ENCODE measurements at regions not wholly inside any gene's neighbourhood (a gene's known extent, or its start where the extent isn't known, plus 50 kb on each side); places are given as distances from the start of the nearest gene placed in this dataset.
"Not testable (repeated sequence)": the region's sequence is repeated elsewhere in the genome, so short reads cannot be mapped to it uniquely, and the experiment has no call there.

GRCh38 chrX:148282504-148282903 is 217.9 kb upstream of the AFF2 start:
- no peak for DNase-seq
- H3K4me3 Mint-ChIP-seq, result no peak overlapping the region
- peaks cover 3% of the 10 kb centered on the region for H3K9me3 Mint-ChIP-seq
- CTCF ChIA-PET, result no interaction called here
- POLR2A ChIA-PET, result no interaction called here
- H3K36me3 Mint-ChIP-seq (ENCODE audit: low read depth), result no peaks in the 10 kb centered on the region
- peaks cover 18% of the 10 kb centered on the region for H3K4me1 Mint-ChIP-seq
- no peak overlapping the region for H3K27ac Mint-ChIP-seq
- no peaks in the 10 kb centered on the region for H3K27me3 Mint-ChIP-seq

GRCh38 chrX:148284056-148284455 is 216.4 kb upstream of the AFF2 start:
- CTCF ChIA-PET, result no interaction called here
- H3K4me3 Mint-ChIP-seq, result no peak overlapping the region

GRCh38 chrX:148284821-148285220 is 215.6 kb upstream of the AFF2 start:
- Mint-ChIP-seq H3K36me3 (ENCODE audit: low read depth) (no peaks in the 10 kb centered on the region), H3K4me3 (no peak overlapping the region), H3K4me1 (peaks cover 18% of the 10 kb centered on the region), H3K27me3 (no peaks in the 10 kb centered on the region), H3K9me3 (peaks cover 3% of the 10 kb centered on the region), H3K27ac (no peak overlapping the region)
- POLR2A ChIA-PET, result no interaction called here
- CTCF ChIA-PET, result no interaction called here
- DNase-seq, result no peak

More at GRCh38 chrX:148284056-148284455, 216.4 kb upstream of the AFF2 start:
- Mint-ChIP-seq H3K4me1 (peaks cover 18% of the 10 kb centered on the region), H3K27me3 (no peaks in the 10 kb centered on the region), H3K9me3 (peaks cover 3% of the 10 kb centered on the region), H3K27ac (no peak overlapping the region), H3K36me3 (ENCODE audit: low read depth) (no peaks in the 10 kb centered on the region)
- POLR2A ChIA-PET, result no interaction called here
- no peak for DNase-seq

GRCh38 chrX:148288451-148288850 is 212.0 kb upstream of the AFF2 start:
- H3K4me3 Mint-ChIP-seq, result no peak overlapping the region
- no peaks in the 10 kb centered on the region for H3K36me3 Mint-ChIP-seq (ENCODE audit: low read depth)
- H3K27ac Mint-ChIP-seq, result no peak overlapping the region
- H3K9me3 Mint-ChIP-seq, result no peaks in the 10 kb centered on the region
- POLR2A ChIA-PET, result no interaction called here
- H3K4me1 Mint-ChIP-seq, result no peaks in the 10 kb centered on the region
- DNase-seq, result no peak
- CTCF ChIA-PET, result no interaction called here
- H3K27me3 Mint-ChIP-seq, result no peaks in the 10 kb centered on the region

GRCh38 chrX:148290041-148290440 is 210.4 kb upstream of the AFF2 start:
- ChIA-PET POLR2A (no interaction called here), CTCF (no interaction called here)
- Mint-ChIP-seq H3K36me3 (ENCODE audit: low read depth) (no peaks in the 10 kb centered on the region), H3K4me1 (no peaks in the 10 kb centered on the region), H3K27me3 (no peaks in the 10 kb centered on the region), H3K4me3 (no peak overlapping the region), H3K27ac (no peak overlapping the region), H3K9me3 (no peaks in the 10 kb centered on the region)
- DNase-seq, result no peak

GRCh38 chrX:148290931-148291330 is 209.5 kb upstream of the AFF2 start:
- Mint-ChIP-seq H3K36me3 (ENCODE audit: low read depth) (no peaks in the 10 kb centered on the region), H3K4me3 (no peak overlapping the region), H3K27me3 (no peaks in the 10 kb centered on the region), H3K27ac (no peak overlapping the region), H3K4me1 (peaks cover 5% of the 10 kb centered on the region), H3K9me3 (no peaks in the 10 kb centered on the region)
- ChIA-PET POLR2A (no interaction called here), CTCF (no interaction called here)
- DNase-seq, result no peak

GRCh38 chrX:148298737-148299136 is 201.7 kb upstream of the AFF2 start:
- no peak overlapping the region for H3K27ac Mint-ChIP-seq
- H3K9me3 Mint-ChIP-seq, result peaks cover 5% of the 10 kb centered on the region

GRCh38 chrX:148305214-148305613 is 195.2 kb upstream of the AFF2 start:
- DNase-seq; H3K4me3 Mint-ChIP-seq; H3K36me3 Mint-ChIP-seq (ENCODE audit: low read depth); H3K27me3 Mint-ChIP-seq; H3K9me3 Mint-ChIP-seq; POLR2A ChIA-PET; H3K27ac Mint-ChIP-seq; CTCF ChIA-PET: not testable (repeated sequence)
- peaks cover 14% of the 10 kb centered on the region for H3K4me1 Mint-ChIP-seq

More at GRCh38 chrX:148298737-148299136, 201.7 kb upstream of the AFF2 start:
- ChIA-PET POLR2A (no interaction called here), CTCF (no interaction called here)
- DNase-seq, result no peak
- H3K36me3 Mint-ChIP-seq (ENCODE audit: low read depth), result no peaks in the 10 kb centered on the region
- peaks cover 5% of the 10 kb centered on the region for H3K4me1 Mint-ChIP-seq
- H3K27me3 Mint-ChIP-seq, result no peaks in the 10 kb centered on the region
- H3K4me3 Mint-ChIP-seq, result no peak overlapping the region

GRCh38 chrX:148309413-148309812 is 191.0 kb upstream of the AFF2 start:
- ChIA-PET CTCF (no interaction called here), POLR2A (no interaction called here)
- H3K9me3 Mint-ChIP-seq, result peaks cover 9% of the 10 kb centered on the region
- peaks cover 31% of the 10 kb centered on the region for H3K4me1 Mint-ChIP-seq
- H3K4me3 Mint-ChIP-seq, result no peak overlapping the region
- H3K27ac Mint-ChIP-seq, result no peak overlapping the region
- H3K36me3 Mint-ChIP-seq (ENCODE audit: low read depth), result peaks cover 6% of the 10 kb centered on the region
- DNase-seq, result no peak
- no peaks in the 10 kb centered on the region for H3K27me3 Mint-ChIP-seq

- no peak overlapping the region for H3K4me3 Mint-ChIP-seq
- peak overlapping the region; percentile 89 for H3K27ac Mint-ChIP-seq
- ChIA-PET POLR2A (interaction anchor here (0.6 to 1.3 kb wide), 2 partner anchors 41 to 70 kb away, joined by 3 to 5 read pairs; no protein-coding TSS in a partner anchor), CTCF (no interaction called here)
- peak; percentile 56 for DNase-seq
- peaks cover 8% of the 10 kb centered on the region for H3K9me3 Mint-ChIP-seq
- H3K36me3 Mint-ChIP-seq (ENCODE audit: low read depth), result peaks cover 6% of the 10 kb centered on the region
- no peaks in the 10 kb centered on the region for H3K27me3 Mint-ChIP-seq
- peaks cover 31% of the 10 kb centered on the region for H3K4me1 Mint-ChIP-seq
Observed at GRCh38 chrX:148310426-148311165, 189.8 kb upstream of the AFF2 start.

- CTCF ChIA-PET, result no interaction called here
- POLR2A ChIA-PET, result no interaction called here
- Mint-ChIP-seq H3K9me3 (peaks cover 6% of the 10 kb centered on the region), H3K36me3 (ENCODE audit: low read depth) (peaks cover 6% of the 10 kb centered on the region), H3K27ac (peak overlapping the region; percentile 89), H3K4me1 (peaks cover 31% of the 10 kb centered on the region), H3K27me3 (no peaks in the 10 kb centered on the region), H3K4me3 (no peak overlapping the region)
- no peak for DNase-seq
Observed at GRCh38 chrX:148311544-148311943, 188.9 kb upstream of the AFF2 start.

GRCh38 chrX:148314876-148315275 is 185.5 kb upstream of the AFF2 start:
- Mint-ChIP-seq H3K4me1 (peaks cover 20% of the 10 kb centered on the region), H3K27me3 (no peaks in the 10 kb centered on the region), H3K9me3 (no peaks in the 10 kb centered on the region), H3K27ac (no peak overlapping the region), H3K36me3 (ENCODE audit: low read depth) (no peaks in the 10 kb centered on the region), H3K4me3 (no peak overlapping the region)
- no peak for DNase-seq
- POLR2A ChIA-PET, result no interaction called here
- CTCF ChIA-PET, result no interaction called here

- no peaks in the 10 kb centered on the region for H3K36me3 Mint-ChIP-seq (ENCODE audit: low read depth)
- H3K4me3 Mint-ChIP-seq, result no peak overlapping the region
- H3K27me3 Mint-ChIP-seq, result no peaks in the 10 kb centered on the region
- no peak overlapping the region for H3K27ac Mint-ChIP-seq
- POLR2A ChIA-PET, result no interaction called here
- CTCF ChIA-PET, result no interaction called here
- peaks cover 6% of the 10 kb centered on the region for H3K4me1 Mint-ChIP-seq
- no peaks in the 10 kb centered on the region for H3K9me3 Mint-ChIP-seq
- DNase-seq, result no peak
Observed at GRCh38 chrX:148316446-148316845, 184.0 kb upstream of the AFF2 start.

- Mint-ChIP-seq H3K9me3 (peaks cover 10% of the 10 kb centered on the region), H3K27me3 (no peaks in the 10 kb centered on the region), H3K4me1 (peaks cover 6% of the 10 kb centered on the region), H3K4me3 (no peak overlapping the region), H3K27ac (no peak overlapping the region), H3K36me3 (ENCODE audit: low read depth) (no peaks in the 10 kb centered on the region)
- no peak for DNase-seq
- POLR2A ChIA-PET, result no interaction called here
- CTCF ChIA-PET, result no interaction called here
Observed at GRCh38 chrX:148322906-148323305, 177.5 kb upstream of the AFF2 start.

All from activated CD4-positive, alpha-beta memory T cell treated with anti-CD3 and anti-CD28 coated beads, Interleukin-2, amount 10 ng/mL, durations not matched to agents 7 days and 5 days (primary cell).